Kidney (tissue), 13 donors: ENCODE measurements at regions not wholly inside any gene's neighbourhood (a gene's known extent, or its start where the extent isn't known, plus 50 kb on each side); places are given as distances from the start of the nearest gene placed in this dataset.

ENCODE experiments used
- DNase-seq, 5 donors: peaks; one replicate each; pipeline ENCODE4 v3.0.0-alpha.2; 2013 to 2020
- FAIRE-seq: peaks from 2 replicates; lab custom pipeline; 2012; peaks lifted over from hg19 to GRCh38; lab: Jason Lieb, UNC
- H3K27ac ChIP-seq, 2 donors: one replicate each; pipeline ENCODE4 v1.7.0; 2013; ENCODE audit warnings: low read depth in 2 of 2, low read length in 2 of 2, inconsistent platforms in 1 of 2
- H3K27me3 ChIP-seq: one replicate; pipeline ENCODE4 v1.7.1; 2013; ENCODE audit warnings: low read length, inconsistent platforms; ENCODE audit not compliant: control insufficient read depth, insufficient read depth
- H3K36me3 ChIP-seq, 3 donors: one replicate each; pipeline versions ENCODE4 v1.7.0 to v1.7.1; 2013; ENCODE audit warnings: low read length in 3 of 3, control low read depth in 1 of 3, inconsistent platforms in 1 of 3; ENCODE audit not compliant: insufficient read depth in 3 of 3, control insufficient read depth in 2 of 3
- H3K4me1 ChIP-seq, 3 donors: one replicate each; pipeline versions ENCODE4 v1.7.0 to v1.7.1; 2013; ENCODE audit warnings: low read length in 3 of 3, inconsistent platforms in 1 of 3, low read depth in 1 of 3; ENCODE audit not compliant: control insufficient read depth in 2 of 3, insufficient read depth in 2 of 3
- H3K4me3 ChIP-seq, 3 donors: one replicate each; pipeline versions ENCODE4 v1.7.0 to v1.8.1; 2013; ENCODE audit warnings: low read length in 3 of 3, control low read depth in 1 of 3, inconsistent platforms in 1 of 3
- H3K9ac ChIP-seq, 3 donors: one replicate each; pipeline versions ENCODE4 v1.7.0 to v1.7.1; 2013; ENCODE audit warnings: low read length in 3 of 3, control low read depth in 1 of 3, inconsistent platforms in 1 of 3
- H3K9me3 ChIP-seq, 3 donors: one replicate each; pipeline versions ENCODE4 v1.7.0 to v1.7.1; 2013; ENCODE audit warnings: low read length in 3 of 3, control low read depth in 1 of 3, inconsistent platforms in 1 of 3; ENCODE audit not compliant: control insufficient read depth in 2 of 3, insufficient read depth in 1 of 3
- intact Hi-C: fragments of 100-400 bp; cut with DNase I; formaldehyde crosslinking; loops from one replicate; pipeline ENCODE4 v1.11.1; 2022
- TF ChIP-seq, protein P1 (sequence below): IDR thresholded peaks from 3 replicates; pipeline ENCODE4 v1.5.1; 2012; ENCODE audit warnings: mild to moderate bottlenecking, moderate library complexity, borderline replicate concordance; ENCODE audit not compliant: insufficient read depth; ENCODE audit errors: extremely low read depth
- donor health status: control.
- donor health status: control.
- donor health status: control.
- donor health status: control.
- donor health status: control.
- donor health status: DM: yes; HTN: yes; CAD: no.
- donor health status: Normal renal cell carcinoma (clear cell type).

DNA sequence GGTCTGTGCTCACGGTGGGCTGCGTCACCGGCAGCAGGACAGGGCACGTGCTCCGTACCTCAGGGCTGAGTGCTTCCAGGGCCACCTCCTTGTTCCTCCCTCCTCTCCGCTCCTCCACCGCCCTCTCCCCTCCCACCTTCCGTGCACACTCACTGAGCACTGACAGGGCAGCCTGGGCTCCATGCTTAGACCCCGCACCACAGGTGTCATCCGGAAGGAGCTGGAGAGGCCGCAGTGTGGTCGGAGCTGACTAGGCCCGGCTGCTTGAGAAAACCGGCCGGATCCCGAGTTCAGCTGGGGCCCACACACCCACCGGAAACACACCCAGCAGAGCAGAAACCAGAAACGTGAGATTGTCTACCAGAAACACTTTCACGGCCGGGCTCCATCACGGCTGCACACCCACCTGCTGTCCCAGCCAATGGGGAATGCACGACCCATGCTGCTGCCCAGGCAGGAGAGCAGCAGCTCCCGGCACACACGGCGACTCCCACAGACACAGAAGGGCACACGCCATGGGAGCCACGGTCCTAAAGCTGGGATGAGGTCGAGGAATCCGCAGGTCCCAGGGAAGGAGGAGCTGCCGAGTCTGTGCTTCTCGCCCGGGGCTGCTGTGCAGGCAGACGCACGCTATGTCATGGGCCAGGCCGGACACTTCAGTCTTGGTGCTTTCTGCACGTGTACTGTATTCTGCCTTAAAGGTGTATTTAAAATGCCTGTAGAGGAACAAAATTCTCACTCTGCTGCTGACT lies 55.0 kb upstream of the ZNF469 start:
- H3K9ac ChIP-seq = no peak overlapping the region
- H3K27ac ChIP-seq = no peak overlapping the region
- peaks cover 0 to 4% (median 0%) of the 10 kb centered on the region in 3 donors for H3K36me3 ChIP-seq
- peak; percentile 74 to 87 (median 79) for DNase-seq
- intact Hi-C loops = no loop called here
- no peaks in the 10 kb centered on the region for H3K27me3 ChIP-seq
- FAIRE-seq = no peak
- TF ChIP-seq, protein P1, sequence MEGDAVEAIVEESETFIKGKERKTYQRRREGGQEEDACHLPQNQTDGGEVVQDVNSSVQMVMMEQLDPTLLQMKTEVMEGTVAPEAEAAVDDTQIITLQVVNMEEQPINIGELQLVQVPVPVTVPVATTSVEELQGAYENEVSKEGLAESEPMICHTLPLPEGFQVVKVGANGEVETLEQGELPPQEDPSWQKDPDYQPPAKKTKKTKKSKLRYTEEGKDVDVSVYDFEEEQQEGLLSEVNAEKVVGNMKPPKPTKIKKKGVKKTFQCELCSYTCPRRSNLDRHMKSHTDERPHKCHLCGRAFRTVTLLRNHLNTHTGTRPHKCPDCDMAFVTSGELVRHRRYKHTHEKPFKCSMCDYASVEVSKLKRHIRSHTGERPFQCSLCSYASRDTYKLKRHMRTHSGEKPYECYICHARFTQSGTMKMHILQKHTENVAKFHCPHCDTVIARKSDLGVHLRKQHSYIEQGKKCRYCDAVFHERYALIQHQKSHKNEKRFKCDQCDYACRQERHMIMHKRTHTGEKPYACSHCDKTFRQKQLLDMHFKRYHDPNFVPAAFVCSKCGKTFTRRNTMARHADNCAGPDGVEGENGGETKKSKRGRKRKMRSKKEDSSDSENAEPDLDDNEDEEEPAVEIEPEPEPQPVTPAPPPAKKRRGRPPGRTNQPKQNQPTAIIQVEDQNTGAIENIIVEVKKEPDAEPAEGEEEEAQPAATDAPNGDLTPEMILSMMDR = no peak
- no peak overlapping the region for H3K4me3 ChIP-seq
- H3K9me3 ChIP-seq = peaks cover 0 to 2% (median 0%) of the 10 kb centered on the region in 3 donors
- H3K4me1 ChIP-seq = no peaks in the 10 kb centered on the region

DNA sequence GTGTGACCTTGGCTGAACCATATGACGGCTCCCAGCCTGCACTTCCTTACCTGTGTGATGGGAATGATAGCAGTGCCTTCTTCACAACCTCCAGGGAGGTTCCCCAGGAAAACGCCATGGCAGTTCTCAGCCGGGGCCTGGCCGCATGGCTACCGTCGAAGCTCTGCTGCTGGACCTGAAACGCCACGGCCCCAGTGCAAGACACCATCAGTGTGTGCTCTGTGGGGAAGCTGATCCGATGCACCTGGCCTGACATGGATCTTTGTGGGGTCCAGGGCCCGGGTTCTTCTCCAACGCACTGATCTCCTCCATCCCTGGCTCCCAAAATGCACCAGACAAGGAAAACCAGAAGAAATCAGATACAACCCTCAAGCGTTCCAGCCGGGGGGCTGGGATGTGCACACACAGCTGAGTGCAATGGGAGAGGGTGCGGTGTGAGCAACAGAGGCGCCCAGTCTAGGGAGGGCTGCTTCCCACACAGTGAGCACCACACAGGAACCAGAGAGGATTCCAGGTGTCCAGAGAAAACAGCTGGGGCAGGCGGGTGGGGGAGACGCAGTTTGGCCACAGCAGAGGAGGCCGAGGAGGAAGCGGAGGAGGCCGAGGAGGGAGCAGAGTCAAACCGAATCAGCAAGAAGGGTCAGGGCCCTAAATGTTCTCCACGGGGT lies 54.3 kb upstream of the ZNF469 start:
- Histone ChIP-seq H3K9me3 (peaks cover 0 to 2% (median 0%) of the 10 kb centered on the region in 3 donors), H3K27ac (no peak overlapping the region), H3K4me3 (no peak overlapping the region), H3K27me3 (no peaks in the 10 kb centered on the region), H3K4me1 (no peaks in the 10 kb centered on the region), H3K9ac (no peak overlapping the region), H3K36me3 (peaks cover 0 to 4% (median 0%) of the 10 kb centered on the region in 3 donors)
- TF ChIP-seq, protein P1 = no peak
- intact Hi-C loops = no loop called here
- FAIRE-seq = no peak
- peak in 1 of 5 donors; percentile 42 for DNase-seq

DNA sequence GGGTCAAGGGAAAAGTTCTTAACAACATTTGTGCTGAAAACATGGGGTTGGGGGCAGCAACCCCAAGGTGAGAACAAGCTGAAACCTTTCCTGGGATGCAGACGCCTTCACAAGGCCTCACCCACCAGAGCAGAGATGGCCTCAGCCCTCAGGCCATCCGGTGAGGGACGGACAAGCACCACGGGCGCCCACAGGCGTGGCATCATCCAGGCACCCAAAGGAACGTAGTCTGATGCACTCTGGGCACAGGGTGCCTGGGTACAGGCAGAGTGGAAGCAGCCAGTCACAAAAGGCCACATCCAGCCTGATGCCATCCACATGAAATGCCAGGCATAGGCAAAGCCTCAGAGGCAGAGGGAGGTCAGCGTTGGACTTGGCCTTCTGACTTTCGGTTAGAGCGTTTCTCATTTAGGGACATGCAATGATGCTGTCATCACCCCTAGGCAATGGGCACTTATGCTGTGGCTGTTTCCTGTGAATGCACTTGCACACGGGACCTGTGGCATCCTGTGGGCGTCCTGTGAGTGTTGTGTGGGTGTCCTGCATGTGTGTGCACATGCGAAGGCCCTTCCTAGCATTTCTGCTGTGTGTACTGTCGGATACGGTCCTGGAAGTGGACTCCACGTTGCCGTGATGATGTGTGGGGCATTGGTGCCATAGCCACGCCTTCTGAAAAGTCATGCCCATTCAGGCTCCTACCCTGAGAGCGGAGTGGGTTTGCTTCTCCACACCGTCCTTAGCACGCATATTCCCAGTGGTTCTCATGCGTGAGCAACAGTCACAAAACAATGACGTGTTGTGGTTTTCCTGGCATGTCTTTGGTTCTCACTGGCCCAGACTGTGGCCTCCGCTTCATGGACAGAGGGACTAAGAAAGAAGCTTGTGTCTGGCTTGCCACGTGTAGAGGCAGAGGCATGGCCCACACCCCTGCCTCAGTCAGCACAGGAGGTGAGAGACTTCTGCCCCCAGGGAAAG lies 52.7 kb upstream of the ZNF469 start:
- Histone ChIP-seq H3K4me1 (no peaks in the 10 kb centered on the region), H3K4me3 (no peak overlapping the region), H3K27ac (no peak overlapping the region), H3K9ac (no peak overlapping the region), H3K27me3 (no peaks in the 10 kb centered on the region), H3K36me3 (peaks cover 0 to 4% (median 0%) of the 10 kb centered on the region in 3 donors), H3K9me3 (peaks cover 0 to 2% (median 0%) of the 10 kb centered on the region in 3 donors)
- intact Hi-C loops = no loop called here
- FAIRE-seq = no peak
- DNase-seq = peak in 1 of 5 donors; percentile 28
- TF ChIP-seq, protein P1 = no peak
